Adrenal gland (tissue), 5 donors: ENCODE measurements at regions not wholly inside any gene's neighbourhood (a gene's known extent, or its start where the extent isn't known, plus 50 kb on each side); places are given as distances from the start of the nearest gene placed in this dataset.

ENCODE experiments used
- POLR2A ChIP-seq, 2 donors: fragments of 450-650 bp; IDR thresholded peaks; one replicate each; pipeline ENCODE4 v1.6.1; 2017; ENCODE audit warnings: antibody characterized with exemption in 2 of 2, mild to moderate bottlenecking in 2 of 2, moderate library complexity in 1 of 2
- TF ChIP-seq, protein P1 (sequence below), 6 experiments: fragments of 450-650 bp in 4 of 6; fragments of 200-600 bp in 2 of 6; sonication (generic) in 1 of 6; IDR thresholded peaks; 1 replicate in 5 of 6; 2 replicates in 1 of 6; pipeline versions ENCODE4 v1.5.1 to v1.8.0; 2016 to 2021; ENCODE audit warnings: antibody characterized with exemption in 6 of 6, mild to moderate bottlenecking in 2 of 6, moderate library complexity in 1 of 6
- donor health status: DM: no; HTN: no; CAD: no.

GRCh38 chr9:28502741-28503140 lies 929.5 kb upstream of the C9orf72 start:
- no peak for TF ChIP-seq POLR2A (IDR thresholded peaks at IDR 0.05)
- TF ChIP-seq, protein P1, sequence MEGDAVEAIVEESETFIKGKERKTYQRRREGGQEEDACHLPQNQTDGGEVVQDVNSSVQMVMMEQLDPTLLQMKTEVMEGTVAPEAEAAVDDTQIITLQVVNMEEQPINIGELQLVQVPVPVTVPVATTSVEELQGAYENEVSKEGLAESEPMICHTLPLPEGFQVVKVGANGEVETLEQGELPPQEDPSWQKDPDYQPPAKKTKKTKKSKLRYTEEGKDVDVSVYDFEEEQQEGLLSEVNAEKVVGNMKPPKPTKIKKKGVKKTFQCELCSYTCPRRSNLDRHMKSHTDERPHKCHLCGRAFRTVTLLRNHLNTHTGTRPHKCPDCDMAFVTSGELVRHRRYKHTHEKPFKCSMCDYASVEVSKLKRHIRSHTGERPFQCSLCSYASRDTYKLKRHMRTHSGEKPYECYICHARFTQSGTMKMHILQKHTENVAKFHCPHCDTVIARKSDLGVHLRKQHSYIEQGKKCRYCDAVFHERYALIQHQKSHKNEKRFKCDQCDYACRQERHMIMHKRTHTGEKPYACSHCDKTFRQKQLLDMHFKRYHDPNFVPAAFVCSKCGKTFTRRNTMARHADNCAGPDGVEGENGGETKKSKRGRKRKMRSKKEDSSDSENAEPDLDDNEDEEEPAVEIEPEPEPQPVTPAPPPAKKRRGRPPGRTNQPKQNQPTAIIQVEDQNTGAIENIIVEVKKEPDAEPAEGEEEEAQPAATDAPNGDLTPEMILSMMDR (IDR thresholded peaks at IDR 0.05), result no peak
